ENCODE measurements at regions not wholly inside any gene's neighbourhood (a gene's known extent, or its start where the extent isn't known, plus 50 kb on each side); places are given as distances from the start of the nearest gene placed in this dataset.

GRCh38 chr3:103181160-103181559, 746.3 kb downstream of the ZPLD1 start:
- Histone ChIP-seq H3K4me3 (ENCODE audit: control insufficient read depth in 2 of 3, extremely low read depth in 1 of 3, insufficient read depth in 2 of 3, low read depth in 1 of 3, low read length in 3 of 3) (no peak overlapping the region), H2AFZ (ENCODE audit: control insufficient read depth, low read length) (no peak overlapping the region), H3K9me1 (ENCODE audit: control insufficient read depth, extremely low read depth, insufficient read depth, low read length) (no peaks in the 10 kb centered on the region), H3K4me2 (ENCODE audit: control insufficient read depth, extremely low read depth, insufficient read depth, low read depth, low read length) (no peak overlapping the region), H3K4me1 (ENCODE audit: control insufficient read depth, extremely low read depth, insufficient read depth, low read length) (no peaks in the 10 kb centered on the region), H3K27ac (ENCODE audit: control insufficient read depth, insufficient read depth, low read length) (no peak overlapping the region), H3K36me3 (ENCODE audit: control insufficient read depth in 2 of 2, extremely low read depth in 1 of 2, insufficient read depth in 2 of 2, low read length in 2 of 2) (no peaks in the 10 kb centered on the region), H3K9ac (ENCODE audit: control insufficient read depth, extremely low read depth, insufficient read depth, low read length) (no peak overlapping the region), H3K9me3 (ENCODE audit: control insufficient read depth, low read depth, low read length) (no peaks in the 10 kb centered on the region), H3K79me2 (ENCODE audit: control insufficient read depth, insufficient read depth, low read length) (no peaks in the 10 kb centered on the region), H4K20me1 (ENCODE audit: control insufficient read depth, extremely low read depth, insufficient read depth, low read length) (no peaks in the 10 kb centered on the region), H3K27me3 (ENCODE audit: control insufficient read depth, extremely low read depth, insufficient read depth, low read length) (no peaks in the 10 kb centered on the region)
- peak; percentile 41 for FAIRE-seq
- no peak for TF ChIP-seq CTCF (optimal IDR thresholded peaks at IDR 0.05 in 1 of 3, IDR thresholded peaks at IDR 0.05 in 1 of 3, conservative IDR thresholded peaks at IDR 0.05 in 1 of 3; ENCODE audit: extremely low read depth in 1 of 3, insufficient read depth in 2 of 3, low read length in 3 of 3)
- TF ChIP-seq EZH2 (IDR thresholded peaks at IDR 0.05; ENCODE audit: low read length): no peak
- dilution Hi-C loops (cut with MboI; ENCODE audit: extremely low pct_ligation_motif_present, low sequenced_read_pairs): no loop called here
- no peak for DNase-seq (ENCODE audit: low read depth, low spot score)

- Histone ChIP-seq H3K79me2 (ENCODE audit: control insufficient read depth, insufficient read depth, low read length) (no peaks in the 10 kb centered on the region), H3K4me3 (ENCODE audit: control insufficient read depth in 2 of 3, extremely low read depth in 1 of 3, insufficient read depth in 2 of 3, low read depth in 1 of 3, low read length in 3 of 3) (no peak overlapping the region), H3K9me1 (ENCODE audit: control insufficient read depth, extremely low read depth, insufficient read depth, low read length) (no peaks in the 10 kb centered on the region), H2AFZ (ENCODE audit: control insufficient read depth, low read length) (no peak overlapping the region), H3K27ac (ENCODE audit: control insufficient read depth, insufficient read depth, low read length) (no peak overlapping the region), H3K4me1 (ENCODE audit: control insufficient read depth, extremely low read depth, insufficient read depth, low read length) (no peaks in the 10 kb centered on the region), H3K27me3 (ENCODE audit: control insufficient read depth, extremely low read depth, insufficient read depth, low read length) (no peaks in the 10 kb centered on the region), H4K20me1 (ENCODE audit: control insufficient read depth, extremely low read depth, insufficient read depth, low read length) (no peaks in the 10 kb centered on the region), H3K9ac (ENCODE audit: control insufficient read depth, extremely low read depth, insufficient read depth, low read length) (no peak overlapping the region), H3K36me3 (ENCODE audit: control insufficient read depth in 2 of 2, extremely low read depth in 1 of 2, insufficient read depth in 2 of 2, low read length in 2 of 2) (no peaks in the 10 kb centered on the region), H3K4me2 (ENCODE audit: control insufficient read depth, extremely low read depth, insufficient read depth, low read depth, low read length) (no peak overlapping the region), H3K9me3 (ENCODE audit: control insufficient read depth, low read depth, low read length) (no peaks in the 10 kb centered on the region)
- DNase-seq (ENCODE audit: low read depth, low spot score) (no peak), FAIRE-seq (no peak)
- TF ChIP-seq EZH2 (IDR thresholded peaks at IDR 0.05; ENCODE audit: low read length) (no peak), CTCF (optimal IDR thresholded peaks at IDR 0.05 in 1 of 3, IDR thresholded peaks at IDR 0.05 in 1 of 3, conservative IDR thresholded peaks at IDR 0.05 in 1 of 3; ENCODE audit: extremely low read depth in 1 of 3, insufficient read depth in 2 of 3, low read length in 3 of 3) (no peak)
- dilution Hi-C loops (cut with MboI; ENCODE audit: extremely low pct_ligation_motif_present, low sequenced_read_pairs): no loop called here
Measured at GRCh38 chr3:103184772-103185171, 750.0 kb downstream of the ZPLD1 start.
